Neuron (in vitro differentiated cells): ENCODE measurements at regions not wholly inside any gene's neighbourhood (a gene's known extent, or its start where the extent isn't known, plus 50 kb on each side); places are given as distances from the start of the nearest gene placed in this dataset.

Experiments used
- H2AFZ ChIP-seq: one replicate; pipeline ENCODE4 v1.6.1; 2013; ENCODE audit warnings: low read depth, mild to moderate bottlenecking, inconsistent platforms, low read length, moderate library complexity
- H3K27me3 ChIP-seq: one replicate; pipeline ENCODE4 v1.6.1; 2013; ENCODE audit warnings: low read length; ENCODE audit not compliant: insufficient read depth
- H3K36me3 ChIP-seq: one replicate; pipeline ENCODE4 v1.6.1; 2013; ENCODE audit warnings: low read length; ENCODE audit not compliant: insufficient read depth
- H3K4me1 ChIP-seq: one replicate; pipeline ENCODE4 v1.6.1; 2013; ENCODE audit warnings: low read length; ENCODE audit not compliant: insufficient read depth
- H3K4me3 ChIP-seq: 2 replicates; pipeline ENCODE4 v1.5.1; 2013; ENCODE audit warnings: mild to moderate bottlenecking, low read length, moderate library complexity
- H3K9me3 ChIP-seq: one replicate; pipeline ENCODE4 v1.6.1; 2013; ENCODE audit warnings: low read length

GRCh38 chr6:4671587-4672115, 104.6 kb upstream of the CDYL start:
- H3K9me3 ChIP-seq: no peaks in the 10 kb centered on the region

DNA sequence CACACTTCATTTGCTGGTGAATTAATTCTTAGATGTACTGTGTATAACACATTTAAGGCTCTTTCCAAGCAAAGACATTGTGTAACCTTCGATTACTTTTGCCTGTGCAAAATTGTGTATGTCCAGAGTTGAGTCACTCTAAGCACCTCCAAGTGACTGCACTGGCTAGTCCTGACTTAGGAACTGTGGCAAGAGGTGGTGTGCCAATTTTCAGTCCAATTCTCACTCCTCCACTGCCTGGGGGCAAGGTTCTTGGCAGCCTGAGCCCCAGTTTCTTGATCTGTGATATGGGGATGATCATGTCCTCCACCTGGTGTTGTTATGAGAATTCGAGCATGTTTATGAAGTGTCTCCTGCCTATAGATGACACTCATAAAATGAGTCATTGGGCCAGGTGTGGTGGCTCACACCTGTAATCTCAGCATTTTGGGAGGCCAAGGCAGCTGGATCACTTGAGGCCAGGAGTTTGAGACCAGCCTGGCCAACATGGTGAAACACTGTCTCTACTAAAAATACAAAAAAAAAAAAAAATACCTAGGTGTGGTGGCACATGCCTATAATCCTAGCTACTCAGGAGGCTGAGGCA, 105.3 kb upstream of the CDYL start:
- no peak overlapping the region for H3K4me3 ChIP-seq
- no peaks in the 10 kb centered on the region for H3K27me3 ChIP-seq
- H3K36me3 ChIP-seq: no peaks in the 10 kb centered on the region
- H2AFZ ChIP-seq: no peak overlapping the region
- no peaks in the 10 kb centered on the region for H3K9me3 ChIP-seq
- peaks cover 3% of the 10 kb centered on the region for H3K4me1 ChIP-seq

More at GRCh38 chr6:4671587-4672115, 104.6 kb upstream of the CDYL start:
- Histone ChIP-seq H3K36me3 (no peaks in the 10 kb centered on the region), H3K27me3 (no peaks in the 10 kb centered on the region), H3K4me1 (peaks cover 3% of the 10 kb centered on the region), H2AFZ (no peak overlapping the region), H3K4me3 (no peak overlapping the region)

DNA sequence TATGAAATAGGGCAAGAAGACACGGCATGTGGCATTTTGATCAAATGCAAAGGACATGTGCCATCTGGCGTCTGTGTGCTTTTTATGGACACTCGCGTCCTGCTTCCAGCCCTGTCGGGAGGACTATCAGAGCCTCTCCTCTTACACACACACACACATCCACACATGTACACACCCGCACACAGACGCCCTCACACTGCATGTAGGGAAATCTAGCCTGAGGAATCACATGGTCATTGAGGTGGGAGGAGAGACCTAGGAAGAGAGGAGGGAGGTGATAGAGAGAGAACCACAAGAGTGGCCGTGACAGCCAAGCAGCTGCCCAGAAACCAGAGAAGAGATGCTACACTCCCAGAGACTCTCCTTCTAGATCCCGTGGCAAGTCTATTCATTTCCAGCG, 105.9 kb upstream of the CDYL start:
- Histone ChIP-seq H3K27me3 (no peaks in the 10 kb centered on the region), H3K36me3 (no peaks in the 10 kb centered on the region), H2AFZ (no peak overlapping the region)

DNA sequence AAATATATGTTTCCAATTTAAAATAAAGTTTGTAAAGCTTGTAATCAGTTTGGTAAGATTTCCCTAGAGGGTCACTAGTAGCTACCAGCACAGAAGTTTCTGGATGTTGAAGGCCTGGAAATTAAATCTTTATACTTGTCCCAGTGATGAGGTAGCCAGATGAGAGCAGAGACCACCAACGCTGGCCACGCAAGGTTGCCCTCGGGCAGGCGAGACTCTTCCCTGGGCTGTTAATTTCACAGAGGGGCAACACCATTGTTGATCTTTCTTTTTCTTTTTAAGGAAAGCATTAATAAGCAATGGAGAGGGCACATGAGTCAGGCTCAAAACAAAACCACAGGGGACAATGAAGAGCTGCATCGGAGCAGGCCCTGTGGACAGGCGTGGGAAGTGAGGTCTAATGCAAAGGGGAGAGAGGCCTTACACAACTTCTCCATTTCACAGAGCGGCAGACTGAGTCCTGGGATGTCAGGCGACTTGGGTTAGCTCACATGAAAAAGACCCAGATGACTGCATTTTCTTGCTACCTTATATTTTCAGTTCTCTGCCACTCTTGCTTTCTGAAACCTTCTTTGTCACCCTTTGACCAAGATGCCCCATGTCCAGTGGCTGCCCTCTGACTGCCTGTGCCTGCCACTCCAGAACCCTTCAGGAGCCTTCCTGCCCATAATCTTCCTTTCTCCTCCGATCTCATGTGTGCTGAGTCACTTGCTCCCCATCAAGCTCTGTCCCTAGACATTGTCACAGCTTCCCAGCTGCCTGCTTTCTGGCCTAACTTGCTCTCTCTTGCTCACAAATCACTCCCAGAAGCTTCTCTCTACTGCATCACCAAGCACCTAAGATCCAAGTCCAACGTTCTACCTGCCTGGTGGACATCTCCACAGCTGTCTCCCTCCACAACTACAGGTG, 107.7 kb upstream of the CDYL start:
- no peaks in the 10 kb centered on the region for H3K36me3 ChIP-seq
- H3K27me3 ChIP-seq: no peaks in the 10 kb centered on the region
- H3K4me3 ChIP-seq: no peak overlapping the region
- H3K4me1 ChIP-seq: peaks cover 3% of the 10 kb centered on the region
- H3K9me3 ChIP-seq: no peaks in the 10 kb centered on the region
- no peak overlapping the region for H2AFZ ChIP-seq

More for the DNA sequence above, 105.9 kb upstream of the CDYL start:
- peaks cover 3% of the 10 kb centered on the region for H3K4me1 ChIP-seq
- no peak overlapping the region for H3K4me3 ChIP-seq
- no peaks in the 10 kb centered on the region for H3K9me3 ChIP-seq

- Histone ChIP-seq H3K4me3 (no peak overlapping the region), H2AFZ (no peak overlapping the region), H3K27me3 (no peaks in the 10 kb centered on the region), H3K9me3 (no peaks in the 10 kb centered on the region), H3K4me1 (peaks cover 3% of the 10 kb centered on the region), H3K36me3 (no peaks in the 10 kb centered on the region)
Observed at GRCh38 chr6:4667591-4667990, 108.6 kb upstream of the CDYL start.

DNA sequence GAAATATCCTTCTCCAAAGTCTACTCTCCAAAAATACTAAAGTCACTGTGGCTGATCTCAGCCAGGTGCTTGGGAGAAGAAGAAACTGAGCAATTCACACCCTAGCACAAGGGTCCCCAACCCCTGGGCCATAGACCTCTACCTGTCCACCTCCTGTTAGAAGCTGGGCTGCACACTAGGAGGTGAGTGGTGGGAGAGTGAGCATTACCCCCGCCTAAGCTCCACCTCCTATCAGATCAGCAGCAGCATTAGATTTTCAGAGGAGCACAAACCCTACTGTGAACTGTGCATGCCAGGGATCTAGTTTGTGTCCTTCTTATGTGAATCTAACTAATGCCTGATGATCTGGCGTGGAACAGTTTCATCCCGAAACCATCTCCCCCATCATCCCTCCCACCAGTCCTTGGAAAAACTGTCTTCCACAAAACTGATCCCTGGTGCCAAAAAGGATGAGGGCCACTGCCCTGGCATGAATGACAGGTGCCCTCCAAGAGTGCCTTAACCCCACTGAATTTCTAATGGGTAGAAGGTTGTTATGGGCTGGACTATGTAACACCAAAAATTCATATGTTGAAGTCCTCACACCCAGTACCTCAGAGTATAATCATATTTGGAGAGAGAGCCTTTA, 109.2 kb upstream of the CDYL start:
- Histone ChIP-seq H3K4me3 (no peak overlapping the region), H2AFZ (no peak overlapping the region), H3K27me3 (no peaks in the 10 kb centered on the region), H3K4me1 (peaks cover 3% of the 10 kb centered on the region), H3K36me3 (no peaks in the 10 kb centered on the region), H3K9me3 (no peaks in the 10 kb centered on the region)

DNA sequence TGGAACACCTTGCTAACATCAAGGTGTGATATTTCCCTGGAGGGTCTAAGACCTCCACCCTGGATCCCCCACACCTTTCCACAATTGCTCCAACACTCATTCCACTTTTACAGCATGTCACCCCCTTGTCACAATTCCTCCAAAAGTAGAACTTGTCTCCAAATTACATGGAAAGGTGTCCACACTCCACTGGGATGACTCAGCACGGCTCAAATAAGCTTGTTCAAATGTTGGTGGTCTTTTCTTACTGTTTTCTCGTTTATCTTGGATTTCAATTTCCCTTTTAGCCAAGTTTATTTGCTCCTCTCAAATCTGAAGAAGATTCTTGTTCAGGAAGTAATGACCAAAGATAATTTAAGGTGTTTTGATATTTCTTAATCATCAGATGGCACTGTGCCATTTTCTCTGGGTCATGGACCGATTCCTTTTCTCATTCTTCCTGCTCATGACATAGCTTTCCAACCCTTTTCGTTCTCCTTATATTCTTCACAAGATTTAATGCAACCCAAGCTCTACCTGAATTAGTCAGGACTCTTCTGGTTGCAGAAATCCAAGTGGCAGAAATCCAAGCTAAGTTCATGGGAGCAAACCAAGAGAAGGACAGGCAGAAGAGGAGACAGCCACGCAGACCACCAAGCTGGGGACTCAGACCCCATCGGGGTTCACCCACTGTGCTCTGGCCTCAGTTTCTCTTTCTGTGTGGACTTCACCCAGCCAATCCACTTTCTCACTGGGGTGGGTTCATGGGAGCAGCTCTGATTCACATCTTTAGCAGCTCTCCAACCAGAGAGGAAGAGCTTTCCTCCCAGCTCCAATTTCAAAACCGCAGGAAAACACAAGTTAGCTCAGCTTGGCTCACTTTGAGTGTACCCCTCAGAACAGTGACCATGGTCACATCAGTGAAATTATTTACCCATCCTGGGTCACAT, 110.5 kb upstream of the CDYL start:
- Histone ChIP-seq H2AFZ (no peak overlapping the region), H3K4me3 (no peak overlapping the region), H3K27me3 (no peaks in the 10 kb centered on the region), H3K36me3 (no peaks in the 10 kb centered on the region), H3K9me3 (no peaks in the 10 kb centered on the region), H3K4me1 (peaks cover 3% of the 10 kb centered on the region)

GRCh38 chr6:4664911-4665310, 111.3 kb upstream of the CDYL start:
- H2AFZ ChIP-seq: no peak overlapping the region
- no peak overlapping the region for H3K4me3 ChIP-seq
- no peaks in the 10 kb centered on the region for H3K9me3 ChIP-seq
- H3K27me3 ChIP-seq: no peaks in the 10 kb centered on the region
- no peaks in the 10 kb centered on the region for H3K36me3 ChIP-seq
- H3K4me1 ChIP-seq: peaks cover 3% of the 10 kb centered on the region

- no peaks in the 10 kb centered on the region for H3K27me3 ChIP-seq
- H3K4me1 ChIP-seq: peaks cover 3% of the 10 kb centered on the region
- H2AFZ ChIP-seq: no peak overlapping the region
- H3K36me3 ChIP-seq: no peaks in the 10 kb centered on the region
- H3K9me3 ChIP-seq: no peaks in the 10 kb centered on the region
- H3K4me3 ChIP-seq: no peak overlapping the region
Observed at GRCh38 chr6:4664117-4664626, 112.0 kb upstream of the CDYL start.

DNA sequence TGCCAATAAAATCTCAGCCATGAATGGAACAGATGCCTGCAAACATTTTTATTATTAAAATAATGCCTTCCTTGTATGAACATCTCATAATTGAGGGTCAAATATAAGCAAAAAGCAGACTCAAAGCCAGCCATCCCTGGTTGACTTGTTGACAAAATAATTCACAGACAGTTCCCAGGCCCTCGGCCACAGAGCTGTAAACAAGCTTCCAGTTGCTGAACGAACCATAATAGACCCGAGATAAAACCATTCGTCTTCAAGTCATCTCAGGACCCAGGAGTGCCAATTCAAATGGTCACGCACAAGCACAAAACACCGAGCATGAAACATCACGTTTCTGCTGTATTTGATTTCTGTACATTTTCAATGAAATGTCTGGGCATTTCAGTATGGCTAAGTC, 113.3 kb upstream of the CDYL start:
- Histone ChIP-seq H3K27me3 (no peaks in the 10 kb centered on the region), H3K36me3 (no peaks in the 10 kb centered on the region), H3K4me3 (no peak overlapping the region), H3K9me3 (no peaks in the 10 kb centered on the region), H2AFZ (no peak overlapping the region), H3K4me1 (no peaks in the 10 kb centered on the region)

DNA sequence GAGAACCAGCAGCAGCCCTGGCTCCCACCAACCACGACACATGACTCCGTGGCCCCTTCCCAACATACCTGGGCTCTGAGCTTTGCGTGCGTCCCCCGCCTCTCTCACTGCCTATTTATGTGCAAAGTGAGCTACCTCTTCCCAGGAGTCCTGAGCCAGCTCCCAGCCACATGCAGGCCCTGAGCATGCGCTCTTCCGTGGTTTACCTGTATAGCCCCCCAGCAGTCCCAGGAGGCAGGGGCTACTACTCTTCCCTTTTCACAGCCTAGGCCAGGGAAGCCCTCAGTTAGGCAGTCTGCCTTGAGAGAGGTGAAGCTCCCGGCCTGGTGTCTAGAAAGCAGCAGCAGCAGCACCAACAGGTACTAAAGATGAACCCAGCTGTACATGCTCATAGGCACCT, 114.8 kb upstream of the CDYL start:
- Histone ChIP-seq H3K4me1 (no peaks in the 10 kb centered on the region), H3K4me3 (no peak overlapping the region), H3K9me3 (no peaks in the 10 kb centered on the region), H2AFZ (no peak overlapping the region), H3K36me3 (no peaks in the 10 kb centered on the region), H3K27me3 (no peaks in the 10 kb centered on the region)
